Esophagus muscularis mucosa (tissue), 4 donors: ENCODE measurements at regions not wholly inside any gene's neighbourhood (a gene's known extent, or its start where the extent isn't known, plus 50 kb on each side); places are given as distances from the start of the nearest gene placed in this dataset.

Source experiments
- EP300 ChIP-seq: sonication (generic); formaldehyde crosslinking; IDR thresholded peaks from one replicate; pipeline ENCODE4 v1.6.1; 2017; ENCODE audit warnings: antibody characterized with exemption
- POLR2A ChIP-seq: fragments of 450-650 bp; IDR thresholded peaks from one replicate; pipeline ENCODE4 v1.6.1; 2017; ENCODE audit warnings: antibody characterized with exemption, moderate library complexity, mild to moderate bottlenecking, low read depth
- POLR2AphosphoS5 ChIP-seq, 2 donors: sonication (generic); formaldehyde crosslinking; IDR thresholded peaks; one replicate each; pipeline ENCODE4 v1.6.1; 2017; ENCODE audit warnings: antibody characterized with exemption in 2 of 2
- TF ChIP-seq, protein P1 (sequence below), 3 experiments: fragments of 200-600 bp in 2 of 3; fragments of 450-650 bp in 1 of 3; sonication (generic) in 2 of 3; IDR thresholded peaks; one replicate each; pipeline ENCODE4 v1.5.1; 2017 to 2019; ENCODE audit warnings: antibody characterized with exemption in 3 of 3, mild to moderate bottlenecking in 2 of 3, moderate library complexity in 1 of 3

DNA sequence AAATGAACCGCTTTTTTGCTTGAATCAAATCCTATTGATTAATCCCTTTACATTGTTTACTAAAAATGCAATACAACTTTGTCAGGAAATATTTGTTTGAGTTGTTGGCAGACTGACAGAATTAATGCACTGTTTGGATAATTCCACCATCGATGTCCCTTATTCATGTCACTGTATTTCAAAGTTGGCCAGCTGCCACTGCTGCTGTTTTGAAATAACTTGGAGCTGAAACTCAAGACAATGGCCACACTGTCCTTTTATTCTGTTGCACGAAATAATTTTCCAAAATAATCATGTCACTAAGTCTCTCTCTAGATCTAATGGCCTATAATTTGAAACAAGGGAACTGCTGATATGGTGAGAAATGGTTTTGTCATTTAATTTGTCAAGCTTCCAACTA is 55.2 kb upstream of the PAX3 start:
- TF ChIP-seq EP300 (no peak), POLR2A (no peak), POLR2AphosphoS5 (IDR thresholded peaks at IDR 0.05) (no peak)
- TF ChIP-seq, protein P1, sequence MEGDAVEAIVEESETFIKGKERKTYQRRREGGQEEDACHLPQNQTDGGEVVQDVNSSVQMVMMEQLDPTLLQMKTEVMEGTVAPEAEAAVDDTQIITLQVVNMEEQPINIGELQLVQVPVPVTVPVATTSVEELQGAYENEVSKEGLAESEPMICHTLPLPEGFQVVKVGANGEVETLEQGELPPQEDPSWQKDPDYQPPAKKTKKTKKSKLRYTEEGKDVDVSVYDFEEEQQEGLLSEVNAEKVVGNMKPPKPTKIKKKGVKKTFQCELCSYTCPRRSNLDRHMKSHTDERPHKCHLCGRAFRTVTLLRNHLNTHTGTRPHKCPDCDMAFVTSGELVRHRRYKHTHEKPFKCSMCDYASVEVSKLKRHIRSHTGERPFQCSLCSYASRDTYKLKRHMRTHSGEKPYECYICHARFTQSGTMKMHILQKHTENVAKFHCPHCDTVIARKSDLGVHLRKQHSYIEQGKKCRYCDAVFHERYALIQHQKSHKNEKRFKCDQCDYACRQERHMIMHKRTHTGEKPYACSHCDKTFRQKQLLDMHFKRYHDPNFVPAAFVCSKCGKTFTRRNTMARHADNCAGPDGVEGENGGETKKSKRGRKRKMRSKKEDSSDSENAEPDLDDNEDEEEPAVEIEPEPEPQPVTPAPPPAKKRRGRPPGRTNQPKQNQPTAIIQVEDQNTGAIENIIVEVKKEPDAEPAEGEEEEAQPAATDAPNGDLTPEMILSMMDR (IDR thresholded peaks at IDR 0.05) = no peak
